VCaP (cell line): ENCODE measurements at regions not wholly inside any gene's neighbourhood (a gene's known extent, or its start where the extent isn't known, plus 50 kb on each side); places are given as distances from the start of the nearest gene placed in this dataset.

Experiments used
- H3K27ac ChIP-seq: fragments of 450-650 bp; 2 replicates; pipeline ENCODE4 v1.5.1; 2017
- TF ChIP-seq, protein P1 (sequence below): fragments of 450-650 bp; conservative IDR thresholded peaks from 2 replicates; pipeline ENCODE4 v1.5.1; 2017; ENCODE audit warnings: mild to moderate bottlenecking, moderate library complexity

DNA sequence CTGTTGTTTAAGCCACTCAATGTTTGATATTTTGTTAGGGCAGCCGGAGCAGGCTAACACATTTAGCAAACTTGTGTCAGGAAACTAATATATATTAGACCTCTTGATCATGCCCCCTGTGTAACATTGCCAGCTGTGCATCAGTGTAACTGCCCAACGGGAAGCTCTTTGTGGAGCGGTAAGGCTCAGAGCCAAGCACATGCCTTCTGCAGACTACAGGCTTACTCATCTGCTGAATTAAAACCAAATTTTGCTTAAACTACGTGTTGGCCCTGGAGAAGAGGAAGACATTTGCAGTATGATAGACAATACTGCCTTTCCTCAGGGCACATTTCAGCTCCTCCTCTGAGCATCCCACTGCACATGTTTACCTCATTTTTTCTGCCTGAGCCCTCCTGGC lies 50.5 kb upstream of the KCNMB2 start:
- no peak overlapping the region for H3K27ac ChIP-seq
- TF ChIP-seq, protein P1, sequence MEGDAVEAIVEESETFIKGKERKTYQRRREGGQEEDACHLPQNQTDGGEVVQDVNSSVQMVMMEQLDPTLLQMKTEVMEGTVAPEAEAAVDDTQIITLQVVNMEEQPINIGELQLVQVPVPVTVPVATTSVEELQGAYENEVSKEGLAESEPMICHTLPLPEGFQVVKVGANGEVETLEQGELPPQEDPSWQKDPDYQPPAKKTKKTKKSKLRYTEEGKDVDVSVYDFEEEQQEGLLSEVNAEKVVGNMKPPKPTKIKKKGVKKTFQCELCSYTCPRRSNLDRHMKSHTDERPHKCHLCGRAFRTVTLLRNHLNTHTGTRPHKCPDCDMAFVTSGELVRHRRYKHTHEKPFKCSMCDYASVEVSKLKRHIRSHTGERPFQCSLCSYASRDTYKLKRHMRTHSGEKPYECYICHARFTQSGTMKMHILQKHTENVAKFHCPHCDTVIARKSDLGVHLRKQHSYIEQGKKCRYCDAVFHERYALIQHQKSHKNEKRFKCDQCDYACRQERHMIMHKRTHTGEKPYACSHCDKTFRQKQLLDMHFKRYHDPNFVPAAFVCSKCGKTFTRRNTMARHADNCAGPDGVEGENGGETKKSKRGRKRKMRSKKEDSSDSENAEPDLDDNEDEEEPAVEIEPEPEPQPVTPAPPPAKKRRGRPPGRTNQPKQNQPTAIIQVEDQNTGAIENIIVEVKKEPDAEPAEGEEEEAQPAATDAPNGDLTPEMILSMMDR: no peak
